Activated T-cell treated with anti-CD3 and anti-CD28 coated beads, Interleukin-2, amount 50 U/mL, for 4 hours (primary cell): ENCODE measurements at regions not wholly inside any gene's neighbourhood (a gene's known extent, or its start where the extent isn't known, plus 50 kb on each side); places are given as distances from the start of the nearest gene placed in this dataset.

Experiments used
- ATAC-seq, 2 donors: fragments of 200-7000 bp; cut with Tn5 transposase; one replicate each; pipeline ENCODE4 v1.10.0; 2021
- DNase-seq: peaks from one replicate; pipeline ENCODE4 v3.0.0-alpha.2; 2020
- H3K27me3 Mint-ChIP-seq: one replicate; pipeline ENCODE4 v1.8.0; 2021; ENCODE audit warnings: low read depth, mixed read lengths
- H3K36me3 Mint-ChIP-seq: one replicate; pipeline ENCODE4 v1.8.0; 2022; ENCODE audit warnings: mixed read lengths; ENCODE audit not compliant: insufficient read depth
- H3K4me1 Mint-ChIP-seq: one replicate; pipeline ENCODE4 v1.8.0; 2021; ENCODE audit warnings: low read depth, mixed read lengths
- H3K4me3 Mint-ChIP-seq: one replicate; pipeline ENCODE4 v1.8.0; 2021; ENCODE audit warnings: mild to moderate bottlenecking, moderate library complexity, mixed read lengths
- H3K9me3 Mint-ChIP-seq: one replicate; pipeline ENCODE4 v1.8.0; 2021; ENCODE audit warnings: mixed read lengths

- H3K4me1 Mint-ChIP-seq: no peaks in the 10 kb centered on the region
- no peaks in the 10 kb centered on the region for H3K9me3 Mint-ChIP-seq
These were observed 218.9 kb upstream of the THRB start for GRCh38 chr3:24713516-24713915.

GRCh38 chr3:24714436-24714835 lies 219.8 kb upstream of the THRB start:
- Mint-ChIP-seq H3K27me3 (no peaks in the 10 kb centered on the region), H3K4me1 (no peaks in the 10 kb centered on the region), H3K9me3 (no peaks in the 10 kb centered on the region), H3K4me3 (no peak overlapping the region), H3K36me3 (no peaks in the 10 kb centered on the region)
- ATAC-seq (no peak), DNase-seq (no peak)

More at GRCh38 chr3:24713516-24713915, 218.9 kb upstream of the THRB start:
- Mint-ChIP-seq H3K27me3 (no peaks in the 10 kb centered on the region), H3K4me3 (no peak overlapping the region), H3K36me3 (no peaks in the 10 kb centered on the region)
- DNase-seq (no peak), ATAC-seq (no peak)

- no peak for DNase-seq
- Mint-ChIP-seq H3K36me3 (no peaks in the 10 kb centered on the region), H3K4me3 (no peak overlapping the region), H3K4me1 (no peaks in the 10 kb centered on the region), H3K9me3 (no peaks in the 10 kb centered on the region), H3K27me3 (no peaks in the 10 kb centered on the region)
- no peak for ATAC-seq
These were observed 220.6 kb upstream of the THRB start for GRCh38 chr3:24715171-24715792.

- DNase-seq: no peak
- ATAC-seq: no peak
- Mint-ChIP-seq H3K4me3 (no peak overlapping the region), H3K27me3 (no peaks in the 10 kb centered on the region), H3K4me1 (no peaks in the 10 kb centered on the region), H3K36me3 (no peaks in the 10 kb centered on the region), H3K9me3 (no peaks in the 10 kb centered on the region)
These were observed 227.4 kb upstream of the THRB start for GRCh38 chr3:24722087-24722486.

- DNase-seq (no peak), ATAC-seq (no peak)
- no peaks in the 10 kb centered on the region for H3K4me1 Mint-ChIP-seq
- H3K4me3 Mint-ChIP-seq: no peak overlapping the region
- no peaks in the 10 kb centered on the region for H3K9me3 Mint-ChIP-seq
- no peaks in the 10 kb centered on the region for H3K36me3 Mint-ChIP-seq
- H3K27me3 Mint-ChIP-seq: no peaks in the 10 kb centered on the region
These were observed 231.0 kb upstream of the THRB start for GRCh38 chr3:24725514-24726255.

- no peak for ATAC-seq
- no peaks in the 10 kb centered on the region for H3K27me3 Mint-ChIP-seq
- DNase-seq: no peak
- H3K4me1 Mint-ChIP-seq: no peaks in the 10 kb centered on the region
- H3K36me3 Mint-ChIP-seq: no peaks in the 10 kb centered on the region
- no peaks in the 10 kb centered on the region for H3K9me3 Mint-ChIP-seq
- H3K4me3 Mint-ChIP-seq: no peak overlapping the region
These were observed 231.8 kb upstream of the THRB start for GRCh38 chr3:24726423-24726822.

GRCh38 chr3:24730173-24730572 lies 235.5 kb upstream of the THRB start:
- no peak for ATAC-seq
- Mint-ChIP-seq H3K27me3 (no peaks in the 10 kb centered on the region), H3K36me3 (no peaks in the 10 kb centered on the region), H3K4me3 (no peak overlapping the region), H3K9me3 (no peaks in the 10 kb centered on the region), H3K4me1 (no peaks in the 10 kb centered on the region)
- DNase-seq: no peak

- Mint-ChIP-seq H3K9me3 (no peaks in the 10 kb centered on the region), H3K36me3 (no peaks in the 10 kb centered on the region), H3K4me1 (no peaks in the 10 kb centered on the region), H3K27me3 (no peaks in the 10 kb centered on the region), H3K4me3 (no peak overlapping the region)
- DNase-seq (no peak), ATAC-seq (no peak)
These were observed 239.4 kb upstream of the THRB start for GRCh38 chr3:24734019-24734418.

GRCh38 chr3:24736701-24737100 lies 242.1 kb upstream of the THRB start:
- no peaks in the 10 kb centered on the region for H3K36me3 Mint-ChIP-seq
- DNase-seq: no peak
- H3K4me1 Mint-ChIP-seq: no peaks in the 10 kb centered on the region
- no peaks in the 10 kb centered on the region for H3K9me3 Mint-ChIP-seq
- H3K27me3 Mint-ChIP-seq: no peaks in the 10 kb centered on the region
- no peak for ATAC-seq
- H3K4me3 Mint-ChIP-seq: no peak overlapping the region

- no peaks in the 10 kb centered on the region for H3K4me1 Mint-ChIP-seq
- H3K27me3 Mint-ChIP-seq: no peaks in the 10 kb centered on the region
- no peaks in the 10 kb centered on the region for H3K36me3 Mint-ChIP-seq
- H3K4me3 Mint-ChIP-seq: no peak overlapping the region
- H3K9me3 Mint-ChIP-seq: no peaks in the 10 kb centered on the region
- ATAC-seq (no peak), DNase-seq (no peak)
These were observed 245.7 kb upstream of the THRB start for GRCh38 chr3:24740326-24740725.

- no peaks in the 10 kb centered on the region for H3K27me3 Mint-ChIP-seq
- no peaks in the 10 kb centered on the region for H3K9me3 Mint-ChIP-seq
- no peaks in the 10 kb centered on the region for H3K36me3 Mint-ChIP-seq
- no peaks in the 10 kb centered on the region for H3K4me1 Mint-ChIP-seq
- no peak overlapping the region for H3K4me3 Mint-ChIP-seq
- ATAC-seq: no peak
- no peak for DNase-seq
These were observed 246.9 kb upstream of the THRB start for GRCh38 chr3:24741506-24741905.

GRCh38 chr3:24748520-24748919 lies 253.9 kb upstream of the THRB start:
- ATAC-seq (no peak), DNase-seq (no peak)
- no peaks in the 10 kb centered on the region for H3K4me1 Mint-ChIP-seq
- H3K9me3 Mint-ChIP-seq: no peaks in the 10 kb centered on the region
- H3K27me3 Mint-ChIP-seq: no peaks in the 10 kb centered on the region
- no peak overlapping the region for H3K4me3 Mint-ChIP-seq
- H3K36me3 Mint-ChIP-seq: no peaks in the 10 kb centered on the region

- no peaks in the 10 kb centered on the region for H3K9me3 Mint-ChIP-seq
- no peaks in the 10 kb centered on the region for H3K4me1 Mint-ChIP-seq
- H3K27me3 Mint-ChIP-seq: no peaks in the 10 kb centered on the region
- ATAC-seq (no peak), DNase-seq (no peak)
- no peak overlapping the region for H3K4me3 Mint-ChIP-seq
- no peaks in the 10 kb centered on the region for H3K36me3 Mint-ChIP-seq
These were observed 256.4 kb upstream of the THRB start for GRCh38 chr3:24751020-24751419.

- ATAC-seq (no peak), DNase-seq (no peak)
- Mint-ChIP-seq H3K36me3 (no peaks in the 10 kb centered on the region), H3K9me3 (no peaks in the 10 kb centered on the region), H3K4me3 (no peak overlapping the region), H3K4me1 (no peaks in the 10 kb centered on the region), H3K27me3 (no peaks in the 10 kb centered on the region)
These were observed 261.6 kb upstream of the THRB start for GRCh38 chr3:24756101-24756888.

- no peaks in the 10 kb centered on the region for H3K4me1 Mint-ChIP-seq
- no peak for ATAC-seq
These were observed 268.7 kb upstream of the THRB start for GRCh38 chr3:24763393-24763792.

More at GRCh38 chr3:24763393-24763792, 268.7 kb upstream of the THRB start:
- DNase-seq: no peak
- Mint-ChIP-seq H3K27me3 (no peaks in the 10 kb centered on the region), H3K9me3 (no peaks in the 10 kb centered on the region), H3K36me3 (no peaks in the 10 kb centered on the region), H3K4me3 (no peak overlapping the region)
